GM12864 (cell line): ENCODE measurements at regions not wholly inside any gene's neighbourhood (a gene's known extent, or its start where the extent isn't known, plus 50 kb on each side); places are given as distances from the start of the nearest gene placed in this dataset.

ENCODE experiments used
- DNase-seq: peaks from one replicate; pipeline ENCODE4 v3.0.0-alpha.2; 2011; ENCODE audit warnings: low read depth
- H3K4me3 ChIP-seq: 2 replicates; pipeline ENCODE4 v1.5.1; 2011; ENCODE audit warnings: mild to moderate bottlenecking, low read depth, low read length, control low read depth
- CTCF ChIP-seq: IDR thresholded peaks from 2 replicates; pipeline ENCODE4 v1.5.1; 2011; ENCODE audit warnings: low read depth, mild to moderate bottlenecking, moderate library complexity, low read length, control low read depth, inconsistent platforms; ENCODE audit errors: missing control alignments

GRCh38 chr4:24006269-24006668 lies 116.4 kb upstream of the PPARGC1A start:
- TF ChIP-seq CTCF, result no peak
- no peak overlapping the region for H3K4me3 ChIP-seq
- no peak for DNase-seq

GRCh38 chr4:24003926-24004325 lies 114.1 kb upstream of the PPARGC1A start:
- H3K4me3 ChIP-seq, result no peak overlapping the region
- no peak for DNase-seq
- no peak for TF ChIP-seq CTCF

- DNase-seq, result no peak
- H3K4me3 ChIP-seq, result no peak overlapping the region
- TF ChIP-seq CTCF, result no peak
These were observed 113.6 kb upstream of the PPARGC1A start for GRCh38 chr4:24003496-24003895.

- no peak for DNase-seq
- TF ChIP-seq CTCF, result no peak
- H3K4me3 ChIP-seq, result no peak overlapping the region
These were observed 112.6 kb upstream of the PPARGC1A start for GRCh38 chr4:24002330-24002966.

- TF ChIP-seq CTCF, result no peak
- DNase-seq, result no peak
- no peak overlapping the region for H3K4me3 ChIP-seq
These were observed 111.9 kb upstream of the PPARGC1A start for GRCh38 chr4:24001486-24002329.

GRCh38 chr4:24000470-24000831 lies 110.6 kb upstream of the PPARGC1A start:
- no peak overlapping the region for H3K4me3 ChIP-seq
- DNase-seq, result no peak
- TF ChIP-seq CTCF, result no peak
